ENCODE measurements at regions not wholly inside any gene's neighbourhood (a gene's known extent, or its start where the extent isn't known, plus 50 kb on each side); places are given as distances from the start of the nearest gene placed in this dataset.
"Not testable (repeated sequence)": the region's sequence is repeated elsewhere in the genome, so short reads cannot be mapped to it uniquely, and the experiment has no call there.

GRCh38 chr7:109462171-109462570 is 892.5 kb downstream of the DNAJB9 start:
- ATAC-seq (no peak), DNase-seq (no peak)

- DNase-seq, ATAC-seq: not testable (repeated sequence)
These were observed 898.1 kb downstream of the DNAJB9 start for GRCh38 chr7:109467729-109468128.

- no peak for ATAC-seq
- no peak for DNase-seq
These were observed 903.5 kb downstream of the DNAJB9 start for GRCh38 chr7:109473172-109473571.

GRCh38 chr7:109476409-109476808 is 906.7 kb downstream of the DNAJB9 start:
- no peak for ATAC-seq
- no peak for DNase-seq

GRCh38 chr7:109479388-109479787 is 909.7 kb downstream of the DNAJB9 start:
- no peak for DNase-seq
- no peak for ATAC-seq

GRCh38 chr7:109490607-109491006 is 920.9 kb downstream of the DNAJB9 start:
- ATAC-seq, DNase-seq: not testable (repeated sequence)

GRCh38 chr7:109497053-109497452 is 927.4 kb downstream of the DNAJB9 start:
- DNase-seq, result no peak
- no peak for ATAC-seq

- ATAC-seq, result no peak
These were observed 928.5 kb downstream of the DNAJB9 start for GRCh38 chr7:109498131-109498530.

GRCh38 chr7:109503421-109503820 is 933.7 kb downstream of the DNAJB9 start:
- no peak for DNase-seq
- no peak for ATAC-seq

More at GRCh38 chr7:109498131-109498530, 928.5 kb downstream of the DNAJB9 start:
- no peak for DNase-seq

GRCh38 chr7:109522585-109522984 is 952.9 kb downstream of the DNAJB9 start:
- DNase-seq, result no peak
- no peak for ATAC-seq

- ATAC-seq, result no peak
- DNase-seq, result no peak
These were observed 958.2 kb downstream of the DNAJB9 start for GRCh38 chr7:109527833-109528232.

GRCh38 chr7:109529712-109530111 is 960.0 kb downstream of the DNAJB9 start:
- ATAC-seq, result no peak
- no peak for DNase-seq

- DNase-seq (no peak), ATAC-seq (no peak)
These were observed 962.8 kb downstream of the DNAJB9 start for GRCh38 chr7:109532262-109532992.

- DNase-seq (no peak), ATAC-seq (no peak)
These were observed 976.0 kb downstream of the DNAJB9 start for GRCh38 chr7:109545686-109546085.

- no peak for ATAC-seq
These were observed 980.0 kb downstream of the DNAJB9 start for GRCh38 chr7:109549471-109550193.

GRCh38 chr7:109552017-109552416 is 982.3 kb downstream of the DNAJB9 start:
- DNase-seq, result no peak
- ATAC-seq, result no peak

More at GRCh38 chr7:109549471-109550193, 980.0 kb downstream of the DNAJB9 start:
- no peak for DNase-seq

GRCh38 chr7:109577265-109577664 is 1007.6 kb downstream of the DNAJB9 start:
- ATAC-seq (no peak), DNase-seq (no peak)

GRCh38 chr7:109579901-109580300 is 1010.2 kb downstream of the DNAJB9 start:
- DNase-seq (no peak), ATAC-seq (no peak)

- DNase-seq, result no peak
- ATAC-seq, result no peak
These were observed 1012.5 kb downstream of the DNAJB9 start for GRCh38 chr7:109582211-109582610.

- not testable (repeated sequence) for DNase-seq, ATAC-seq
These were observed 1027.3 kb downstream of the DNAJB9 start for GRCh38 chr7:109596948-109597347.

GRCh38 chr7:109611656-109612055 is 1042.0 kb downstream of the DNAJB9 start:
- DNase-seq (no peak), ATAC-seq (no peak)

- no peak for DNase-seq
- ATAC-seq, result no peak
These were observed 1046.9 kb downstream of the DNAJB9 start for GRCh38 chr7:109616551-109617069.

- no peak for ATAC-seq
These were observed 1052.6 kb downstream of the DNAJB9 start for GRCh38 chr7:109622320-109622719.

More at GRCh38 chr7:109622320-109622719, 1052.6 kb downstream of the DNAJB9 start:
- DNase-seq, result no peak

All from stimulated activated naive CD8-positive, alpha-beta T cell treated with anti-CD3 and anti-CD28 coated beads, Interleukin-15, Interleukin-2, amounts not matched to agents 100 U/mL and 50 U/mL, for 24 hours (primary cell).